ENCODE measurements at regions not wholly inside any gene's neighbourhood (a gene's known extent, or its start where the extent isn't known, plus 50 kb on each side); places are given as distances from the start of the nearest gene placed in this dataset.

DNA sequence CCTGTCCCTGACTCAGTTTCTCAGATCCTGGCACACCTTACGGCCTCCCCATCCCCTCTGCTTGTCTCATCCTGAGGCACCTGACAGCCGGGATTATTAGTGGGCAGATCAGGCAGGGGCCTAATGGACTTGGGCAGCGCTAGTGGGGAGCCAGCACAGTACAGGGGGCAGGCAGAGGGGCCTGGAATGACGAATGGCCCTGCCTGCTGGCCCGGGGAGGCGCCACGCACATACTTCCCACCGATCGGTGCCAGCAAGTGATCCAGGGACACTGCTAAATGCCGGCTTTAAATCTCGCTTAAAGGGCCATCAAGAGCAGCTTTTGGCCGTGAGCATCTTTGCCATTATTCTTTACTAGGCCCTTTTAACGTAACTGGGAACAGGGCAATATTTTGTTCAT is 188.4 kb downstream of the DHX35 start:
- no peak for TF ChIP-seq CTCF (IDR thresholded peaks at IDR 0.05; ENCODE audit: insufficient read depth, low read depth, low read length, missing control alignments)
- no peak for DNase-seq (ENCODE audit: low read depth)

DNA sequence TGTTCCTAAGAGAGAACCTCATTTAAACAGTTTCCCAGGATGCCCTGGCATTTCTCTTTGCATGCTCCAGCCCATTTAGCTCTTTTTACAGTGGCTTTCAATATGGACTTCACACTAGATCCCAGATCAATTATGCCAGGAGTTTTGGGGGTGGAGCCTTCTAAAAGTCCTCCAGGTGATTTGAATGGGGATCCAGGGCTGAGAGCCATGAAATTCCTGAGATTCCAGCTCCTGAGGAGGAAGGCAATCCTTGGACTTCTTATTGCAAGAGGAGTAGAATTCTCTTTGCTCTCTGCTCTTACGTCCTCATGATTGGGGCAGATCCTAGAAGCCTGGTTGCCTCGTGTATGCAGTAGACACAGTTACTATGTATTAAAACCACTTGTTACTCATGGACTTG is 184.2 kb downstream of the DHX35 start:
- no peak for DNase-seq (ENCODE audit: low read depth)
- no peak for TF ChIP-seq CTCF (IDR thresholded peaks at IDR 0.05; ENCODE audit: insufficient read depth, low read depth, low read length, missing control alignments)
- no peak overlapping the region for H3K4me3 ChIP-seq (ENCODE audit: low read length)

More for the DNA sequence above, 188.4 kb downstream of the DHX35 start:
- no peak overlapping the region for H3K4me3 ChIP-seq (ENCODE audit: low read length)

DNA sequence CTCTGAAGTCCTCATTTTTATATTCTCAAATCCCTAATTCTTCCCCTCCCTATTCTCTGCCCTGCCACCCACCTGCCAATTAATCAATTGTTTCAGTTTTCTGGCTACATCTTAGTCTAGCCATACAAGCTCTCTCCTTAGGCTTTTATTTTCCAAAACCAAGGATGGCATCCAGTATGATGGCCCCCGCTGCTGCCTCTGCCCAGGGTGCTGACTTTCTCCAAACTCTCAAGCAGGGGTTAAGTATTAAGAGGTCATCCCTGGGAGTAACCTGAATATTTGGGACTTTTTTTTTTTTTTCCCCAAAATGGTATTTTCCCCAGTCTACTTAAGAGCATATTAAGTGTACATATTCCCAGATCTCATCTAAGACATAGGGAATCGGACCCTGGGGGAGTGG is 183.8 kb downstream of the DHX35 start:
- DNase-seq (ENCODE audit: low read depth), result no peak
- no peak for TF ChIP-seq CTCF (IDR thresholded peaks at IDR 0.05; ENCODE audit: insufficient read depth, low read depth, low read length, missing control alignments)
- no peak overlapping the region for H3K4me3 ChIP-seq (ENCODE audit: low read length)

DNA sequence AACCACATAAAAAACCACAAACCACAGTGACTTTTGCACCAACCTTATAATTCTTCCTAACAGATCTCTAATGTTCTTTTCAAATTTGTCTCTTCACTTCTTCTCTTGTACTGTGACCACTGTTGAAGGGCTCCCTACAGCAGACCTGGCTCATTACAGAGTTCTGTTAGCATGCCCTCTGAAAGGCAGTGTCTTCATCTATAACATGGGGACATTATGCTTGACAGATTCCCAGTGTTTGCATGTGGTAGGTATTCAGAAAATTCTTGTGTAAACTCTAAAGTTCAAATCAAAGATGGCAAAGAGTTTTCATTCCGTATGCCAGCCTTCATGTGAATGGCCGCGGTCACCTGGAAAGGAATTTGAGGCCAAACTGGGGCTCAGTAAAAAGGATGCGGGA is 182.6 kb downstream of the DHX35 start:
- no peak for TF ChIP-seq CTCF (IDR thresholded peaks at IDR 0.05; ENCODE audit: insufficient read depth, low read depth, low read length, missing control alignments)
- DNase-seq (ENCODE audit: low read depth), result no peak
- no peak overlapping the region for H3K4me3 ChIP-seq (ENCODE audit: low read length)

- no peak for TF ChIP-seq CTCF (IDR thresholded peaks at IDR 0.05; ENCODE audit: insufficient read depth, low read depth, low read length, missing control alignments)
- DNase-seq (ENCODE audit: low read depth), result no peak
- H3K4me3 ChIP-seq (ENCODE audit: low read length), result no peak overlapping the region
These were observed 180.4 kb downstream of the DHX35 start for GRCh38 chr20:39142407-39143096.

- TF ChIP-seq CTCF (IDR thresholded peaks at IDR 0.05; ENCODE audit: insufficient read depth, low read depth, low read length, missing control alignments), result no peak
- no peak for DNase-seq (ENCODE audit: low read depth)
- no peak overlapping the region for H3K4me3 ChIP-seq (ENCODE audit: low read length)
These were observed 175.2 kb downstream of the DHX35 start for GRCh38 chr20:39137299-39137698.

DNA sequence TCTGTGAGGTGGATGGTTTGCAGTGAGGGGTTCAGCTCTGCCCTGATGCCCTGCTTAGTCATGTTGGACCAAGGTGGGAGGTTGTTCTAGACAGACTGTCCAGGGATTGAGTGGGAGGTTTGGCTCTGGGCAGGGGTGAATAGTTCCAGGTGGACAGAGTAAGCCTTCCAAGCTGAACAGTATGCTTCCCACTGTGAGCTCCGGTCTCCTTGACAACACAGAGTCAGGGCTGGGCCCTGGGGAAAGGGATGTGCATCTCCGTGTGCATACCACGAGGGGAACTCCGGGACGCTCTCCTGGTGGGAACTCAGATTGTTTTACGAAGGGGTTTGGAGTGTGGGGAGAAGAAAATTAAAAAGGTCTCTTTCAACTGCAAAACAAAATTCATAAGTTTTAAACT is 174.7 kb downstream of the DHX35 start:
- no peak for DNase-seq (ENCODE audit: low read depth)
- H3K4me3 ChIP-seq (ENCODE audit: low read length), result no peak overlapping the region
- TF ChIP-seq CTCF (IDR thresholded peaks at IDR 0.05; ENCODE audit: insufficient read depth, low read depth, low read length, missing control alignments), result no peak

Data from epithelial cell of esophagus (primary cell).